Transverse colon (tissue), 4 donors: ENCODE measurements at regions not wholly inside any gene's neighbourhood (a gene's known extent, or its start where the extent isn't known, plus 50 kb on each side); places are given as distances from the start of the nearest gene placed in this dataset.
"Not testable (repeated sequence)": the region's sequence is repeated elsewhere in the genome, so short reads cannot be mapped to it uniquely, and the experiment has no call there.

Experiments used
- CTCF ChIP-seq, 5 experiments: fragments of 200-600 bp in 3 of 5; fragments of 450-650 bp in 2 of 5; sonication (generic) in 3 of 5; IDR thresholded peaks; 1 replicate in 2 of 5; 2 replicates in 3 of 5; pipeline ENCODE4 v1.5.1; 2016 to 2017; ENCODE audit warnings: antibody characterized with exemption in 5 of 5, inconsistent platforms in 3 of 5, mild to moderate bottlenecking in 2 of 5, moderate library complexity in 1 of 5
- EP300 ChIP-seq: sonication (generic); formaldehyde crosslinking; IDR thresholded peaks from one replicate; pipeline ENCODE4 v1.6.1; 2017; ENCODE audit warnings: antibody characterized with exemption, low read depth
- POLR2A ChIP-seq: fragments of 450-650 bp; IDR thresholded peaks from one replicate; pipeline ENCODE4 v1.6.1; 2016; ENCODE audit warnings: antibody characterized with exemption, mild to moderate bottlenecking, moderate library complexity
- POLR2AphosphoS5 ChIP-seq, 3 donors: sonication (generic); formaldehyde crosslinking; IDR thresholded peaks; one replicate each; pipeline ENCODE4 v1.6.1; 2016; ENCODE audit warnings: antibody characterized with exemption in 3 of 3

- TF ChIP-seq CTCF (IDR thresholded peaks at IDR 0.05); EP300; POLR2A; POLR2AphosphoS5 (IDR thresholded peaks at IDR 0.05): not testable (repeated sequence)
Observed at GRCh38 chr7:39793026-39793425, 157.0 kb upstream of the CDK13 start.
